HG02610 (cell line): ENCODE measurements at regions not wholly inside any gene's neighbourhood (a gene's known extent, or its start where the extent isn't known, plus 50 kb on each side); places are given as distances from the start of the nearest gene placed in this dataset.

Experiments used
- ATAC-seq: cut with Tn5 transposase; IDR thresholded peaks from one replicate; pipeline ENCODE4 v1.9.1; 2021; ENCODE audit warnings: mild to moderate bottlenecking, moderate library complexity; ENCODE audit not compliant: unreplicated experiment

DNA sequence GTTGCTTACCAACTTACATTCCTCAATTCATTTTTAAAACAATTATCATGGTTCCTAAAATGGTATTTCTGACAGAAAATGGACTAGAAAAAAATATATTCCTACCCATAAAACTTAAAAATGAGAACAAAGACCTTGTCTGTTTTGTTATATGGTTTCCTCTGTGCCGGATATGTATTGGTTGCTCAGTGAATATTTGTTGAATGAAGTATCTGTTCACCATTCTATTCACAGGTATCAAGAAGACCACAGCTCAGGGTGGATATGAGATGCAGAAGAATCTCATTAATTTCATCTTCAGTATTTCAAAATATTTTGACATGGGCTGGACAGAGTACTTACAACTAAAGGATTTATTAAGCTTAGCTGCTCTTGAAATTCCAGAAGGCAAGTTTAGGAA is 58.1 kb downstream of the TUSC7 start:
- ATAC-seq, result no peak

DNA sequence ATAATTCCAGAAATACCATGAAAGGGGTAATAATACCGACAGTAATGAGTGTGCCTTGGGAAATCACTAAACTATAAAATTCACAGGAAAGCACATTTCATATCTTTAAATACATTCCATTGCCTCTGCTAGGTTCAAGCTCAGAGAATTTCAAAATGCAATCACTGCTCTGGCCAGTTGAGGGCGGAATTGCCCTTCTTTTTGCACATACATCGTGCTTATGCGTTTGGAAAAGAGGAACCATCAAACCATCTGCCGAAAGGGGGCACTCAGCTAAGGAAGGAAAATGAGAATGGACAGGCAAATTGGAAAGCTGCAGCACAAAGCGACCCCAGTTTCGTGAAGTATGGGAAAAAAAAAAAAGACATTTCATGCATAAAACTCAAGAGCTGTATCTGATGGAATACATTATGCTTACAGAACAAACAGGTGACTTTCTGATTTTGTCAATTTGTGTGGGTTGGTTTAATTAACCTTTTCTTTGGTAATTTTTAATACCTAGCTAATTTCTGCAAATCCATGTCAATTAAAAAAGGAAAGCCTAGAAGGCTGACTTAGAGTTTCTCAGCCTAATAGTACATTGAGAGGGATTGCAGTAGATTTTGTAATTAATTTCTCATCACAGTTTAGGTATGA is 61.4 kb downstream of the TUSC7 start:
- peak; percentile 99 for ATAC-seq

DNA sequence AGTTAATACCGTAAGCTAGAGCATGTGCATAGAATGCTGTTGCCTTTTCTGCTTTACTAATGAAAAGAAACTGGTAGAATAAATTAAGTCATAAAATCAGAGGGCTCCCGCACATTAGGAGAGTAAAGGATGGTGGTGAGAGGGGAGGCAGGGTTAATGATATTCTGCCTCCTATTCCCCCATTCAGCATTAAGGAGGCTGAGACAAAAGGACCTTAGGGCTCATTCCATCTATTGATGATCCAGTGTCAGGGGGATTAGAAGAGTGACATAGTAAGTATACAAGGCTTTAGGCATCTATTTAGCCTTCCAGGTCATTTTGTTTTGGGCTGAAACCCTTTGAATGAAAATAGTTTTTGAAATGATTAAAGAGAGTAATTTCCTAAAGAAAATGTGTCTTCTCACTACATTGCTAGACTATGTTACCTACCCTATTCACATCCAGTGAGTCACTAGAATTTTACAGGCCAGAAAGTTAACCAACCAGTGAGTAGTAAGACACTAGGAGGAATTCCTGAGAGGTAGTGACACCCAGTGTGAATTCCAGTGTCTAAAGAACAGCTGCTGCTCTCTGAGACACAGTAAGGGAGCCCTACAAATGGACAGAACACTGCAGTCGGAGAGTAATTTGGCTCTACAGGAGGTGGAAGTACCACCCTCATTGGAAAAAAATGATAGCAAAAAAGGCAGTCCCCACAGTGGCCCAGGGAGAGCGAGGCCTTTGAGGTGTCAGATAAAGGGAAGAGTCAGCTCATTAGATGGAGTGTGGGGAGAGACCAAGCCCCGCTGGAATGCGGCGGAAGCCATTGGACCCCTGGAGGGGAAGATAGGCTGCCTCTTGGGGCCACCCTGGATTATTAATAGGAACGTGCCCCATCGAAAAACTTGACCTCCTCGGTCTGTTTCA is 67.6 kb downstream of the TUSC7 start:
- ATAC-seq, result no peak

- no peak for ATAC-seq
Measured at GRCh38 chr3:116785226-116785625, 75.6 kb downstream of the TUSC7 start.

DNA sequence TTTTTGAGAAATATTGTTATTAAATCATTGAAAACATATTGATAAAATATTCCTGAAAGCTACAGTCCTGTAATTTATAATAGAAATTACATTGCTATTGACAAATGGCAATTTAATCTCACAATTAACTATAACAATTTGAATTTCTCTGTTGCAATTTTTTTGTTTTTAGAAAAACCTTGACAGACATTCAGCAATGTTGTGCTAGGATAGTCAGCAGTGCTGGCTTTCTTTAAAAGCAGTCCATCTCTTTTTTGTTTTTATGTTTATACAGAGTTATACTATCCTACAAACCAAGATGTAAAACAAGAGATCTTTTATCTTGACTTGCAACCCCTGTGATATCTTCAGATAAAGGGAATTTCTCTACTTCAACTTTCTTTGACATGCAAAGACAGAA is 93.1 kb downstream of the TUSC7 start:
- ATAC-seq, result no peak

DNA sequence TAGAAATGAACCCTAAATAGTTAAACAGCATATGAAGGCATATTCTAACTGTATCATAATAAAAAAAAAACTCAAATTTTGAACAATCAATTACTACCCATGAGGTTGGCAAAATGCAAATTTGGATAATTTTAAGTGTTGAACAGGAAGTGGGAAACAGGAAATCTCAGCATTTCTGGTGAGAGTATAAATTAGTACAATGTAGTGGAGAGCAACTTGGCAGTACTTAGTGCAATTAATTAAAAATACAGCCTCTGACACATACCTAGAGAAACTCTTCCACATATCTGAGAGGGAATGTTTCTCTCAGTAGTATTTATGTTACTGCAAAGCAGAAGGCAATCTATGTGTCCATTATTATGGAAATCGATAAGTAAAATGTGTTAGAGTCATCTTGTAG is 96.8 kb downstream of the TUSC7 start:
- ATAC-seq, result no peak

DNA sequence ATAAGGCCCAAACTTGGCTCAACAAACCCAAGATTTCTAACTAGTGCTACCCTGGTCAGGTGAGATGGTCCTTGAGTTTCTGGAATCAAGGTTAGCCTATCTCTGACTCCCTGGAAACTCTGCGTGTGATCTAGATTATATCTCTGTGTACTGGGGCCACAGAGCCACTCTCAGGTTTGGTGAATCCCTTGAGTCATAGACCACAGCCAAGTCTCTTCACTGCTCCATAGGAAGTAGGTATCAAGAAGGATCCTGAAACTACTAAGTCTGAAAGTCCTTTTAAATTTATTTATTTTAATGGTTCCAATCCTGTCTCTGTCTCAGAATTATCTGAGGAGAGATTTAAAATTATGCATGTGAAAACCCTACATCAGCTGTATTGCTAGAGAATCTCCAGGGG is 99.1 kb downstream of the TUSC7 start:
- ATAC-seq, result no peak

DNA sequence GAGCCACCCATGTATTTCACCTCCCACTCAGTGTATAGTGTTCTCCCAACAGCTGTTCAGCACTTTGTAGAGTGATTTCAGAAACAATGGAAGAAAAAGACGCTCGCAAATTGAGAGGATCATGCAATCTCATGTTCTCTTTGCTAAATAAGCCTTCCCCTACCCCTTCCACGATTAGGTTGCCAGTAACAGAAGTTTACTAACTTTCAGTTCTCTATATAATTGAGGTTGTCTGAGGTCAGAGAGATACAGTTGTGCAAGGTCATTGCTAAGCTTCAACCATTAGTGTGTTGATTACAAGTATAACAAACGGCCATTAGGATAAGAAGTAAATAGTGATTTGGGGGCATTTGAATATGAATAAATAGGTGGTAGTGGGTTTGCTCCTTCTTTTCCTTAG is 99.6 kb downstream of the TUSC7 start:
- ATAC-seq, result no peak

GRCh38 chr3:116811754-116812153 is 102.2 kb downstream of the TUSC7 start:
- no peak for ATAC-seq

GRCh38 chr3:116812949-116813348 is 103.4 kb downstream of the TUSC7 start:
- ATAC-seq, result no peak

GRCh38 chr3:116815321-116815720 is 105.7 kb downstream of the TUSC7 start:
- no peak for ATAC-seq

- no peak for ATAC-seq
Measured at GRCh38 chr3:116815831-116816588, 106.4 kb downstream of the TUSC7 start.

GRCh38 chr3:116821371-116821770 is 111.8 kb downstream of the TUSC7 start:
- no peak for ATAC-seq

GRCh38 chr3:116824208-116824607 is 114.6 kb downstream of the TUSC7 start:
- ATAC-seq, result no peak

DNA sequence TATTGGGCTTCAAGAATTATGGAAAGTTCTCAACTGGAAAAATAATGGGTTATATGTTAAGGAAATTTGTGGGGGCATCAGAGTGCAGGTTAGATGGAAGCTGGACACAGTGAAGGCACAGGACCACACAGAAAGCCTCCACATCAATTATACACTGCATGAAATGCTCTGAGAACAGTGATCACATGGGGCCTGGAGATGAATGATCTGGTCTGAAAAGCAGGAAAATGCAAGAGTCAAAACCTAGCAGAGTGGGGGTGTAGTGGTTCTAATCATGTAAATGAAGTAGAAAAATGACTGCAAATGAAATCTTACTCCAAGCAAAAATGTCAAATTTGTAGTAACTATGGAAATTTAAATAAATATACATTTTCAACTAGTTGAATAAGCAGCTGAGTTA is 123.6 kb downstream of the TUSC7 start:
- no peak for ATAC-seq

DNA sequence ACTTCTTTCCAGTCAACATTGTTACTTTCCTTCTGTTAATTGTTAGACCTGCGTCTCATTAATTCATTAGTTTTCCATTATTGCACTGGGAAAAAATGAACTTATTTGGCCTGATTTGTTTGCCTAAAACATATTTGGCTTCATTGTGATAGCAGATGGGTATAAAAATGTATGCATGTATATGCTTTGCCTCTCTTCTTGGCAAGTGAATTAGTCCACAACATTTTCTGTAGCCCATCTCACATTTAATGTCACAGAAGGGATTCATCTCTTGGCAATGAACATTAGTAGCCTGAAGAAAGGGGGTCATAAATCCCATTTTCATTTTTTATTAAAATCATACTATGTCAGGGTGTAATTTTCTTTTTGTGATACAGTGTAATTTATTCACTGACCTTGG is 125.2 kb downstream of the TUSC7 start:
- no peak for ATAC-seq

DNA sequence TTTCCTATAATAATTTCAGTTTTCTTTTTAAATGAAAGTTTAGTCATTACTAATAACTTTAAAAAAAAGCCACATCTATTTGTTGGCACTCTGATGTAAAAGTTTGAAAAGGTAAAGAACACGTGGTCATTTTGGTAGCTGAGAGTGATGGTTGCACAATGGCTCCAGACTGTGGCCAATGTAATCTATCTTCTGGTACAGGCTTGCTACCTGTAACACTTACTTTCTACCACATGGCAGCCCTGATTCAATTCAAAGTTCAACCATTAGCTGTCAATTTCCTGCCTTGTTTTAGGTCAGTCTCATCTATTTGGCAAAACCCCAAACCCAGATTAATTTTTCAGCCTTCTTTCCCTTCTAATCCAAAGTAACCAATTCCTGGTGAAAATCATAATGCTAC is 126.1 kb downstream of the TUSC7 start:
- ATAC-seq, result no peak

DNA sequence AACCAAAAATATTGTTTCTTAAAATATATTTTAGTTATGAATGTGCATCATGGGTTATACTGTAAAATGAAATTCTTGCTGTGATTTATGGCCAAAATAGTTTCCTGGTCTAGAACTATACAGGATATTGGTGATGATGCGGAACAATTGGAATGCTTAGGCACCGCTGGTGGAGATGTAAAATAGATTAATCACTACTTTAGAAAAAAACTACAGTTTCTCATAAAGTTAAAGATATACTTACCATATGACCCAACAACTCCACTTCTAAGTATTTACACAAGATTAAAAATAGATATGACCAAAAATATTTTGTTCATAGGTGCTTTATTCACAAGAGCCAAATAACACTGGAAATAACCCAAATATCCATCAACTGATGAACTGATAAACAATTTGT is 126.7 kb downstream of the TUSC7 start:
- ATAC-seq, result no peak

- ATAC-seq, result no peak
Measured at GRCh38 chr3:116837483-116837882, 127.9 kb downstream of the TUSC7 start.

GRCh38 chr3:116841003-116841735 is 131.6 kb downstream of the TUSC7 start:
- no peak for ATAC-seq
